Fibroblast of the aortic adventitia (primary cell): ENCODE measurements at regions not wholly inside any gene's neighbourhood (a gene's known extent, or its start where the extent isn't known, plus 50 kb on each side); places are given as distances from the start of the nearest gene placed in this dataset.
A peak's percentile ranks its signal among the peaks of the same experiment; 100 is the strongest.
"Not testable (repeated sequence)": the region's sequence is repeated elsewhere in the genome, so short reads cannot be mapped to it uniquely, and the experiment has no call there.

ENCODE experiments used
- DNase-seq: peaks from one replicate; pipeline ENCODE4 v3.0.0-alpha.2; 2010; ENCODE audit warnings: low read depth
- H3K4me3 ChIP-seq: 2 replicates; pipeline ENCODE4 v1.5.1; 2011; ENCODE audit warnings: low read depth, mild to moderate bottlenecking, control low read depth, low read length, moderate library complexity
- TF ChIP-seq, protein P1 (sequence below): IDR thresholded peaks from 2 replicates; pipeline ENCODE4 v1.5.1; 2011; ENCODE audit warnings: mild to moderate bottlenecking, low read length, control low read depth, inconsistent platforms; ENCODE audit not compliant: insufficient read depth

DNA sequence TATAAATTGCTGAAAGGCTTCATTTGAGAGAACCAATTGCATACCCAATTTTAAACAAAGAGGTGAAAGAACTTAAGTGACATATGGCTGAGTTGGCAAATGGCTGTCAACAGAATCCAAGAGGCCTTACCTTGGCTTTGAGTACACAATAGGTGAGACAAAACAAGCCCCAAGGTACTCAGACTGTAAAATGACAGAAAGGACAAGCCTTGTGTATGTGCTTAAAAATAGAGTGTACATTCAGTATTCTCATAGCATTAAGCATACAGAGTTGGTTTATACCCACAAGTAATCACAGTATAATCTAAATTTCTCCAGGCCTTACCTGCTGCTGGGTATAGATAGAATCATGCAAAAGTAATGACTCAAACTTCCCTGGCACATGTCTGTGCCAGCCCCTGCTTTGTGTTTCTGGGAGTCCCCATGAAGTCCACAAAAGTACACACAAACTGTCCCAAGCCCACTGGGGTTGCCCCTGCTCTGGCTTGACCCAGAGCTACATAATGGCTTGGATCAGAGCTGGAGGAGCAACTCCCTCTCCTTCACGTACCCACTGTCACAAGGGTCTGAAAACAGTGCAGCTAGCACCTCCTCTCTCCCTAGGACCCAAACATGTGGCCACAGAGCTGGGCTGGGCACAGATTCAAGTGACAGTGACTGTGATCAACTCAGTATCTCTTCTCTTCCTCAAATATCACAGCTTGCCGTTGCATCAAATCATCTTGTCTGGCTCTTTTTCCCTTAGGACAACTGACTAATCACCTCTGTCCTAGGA lies 250.8 kb downstream of the ENC1 start:
- TF ChIP-seq, protein P1, sequence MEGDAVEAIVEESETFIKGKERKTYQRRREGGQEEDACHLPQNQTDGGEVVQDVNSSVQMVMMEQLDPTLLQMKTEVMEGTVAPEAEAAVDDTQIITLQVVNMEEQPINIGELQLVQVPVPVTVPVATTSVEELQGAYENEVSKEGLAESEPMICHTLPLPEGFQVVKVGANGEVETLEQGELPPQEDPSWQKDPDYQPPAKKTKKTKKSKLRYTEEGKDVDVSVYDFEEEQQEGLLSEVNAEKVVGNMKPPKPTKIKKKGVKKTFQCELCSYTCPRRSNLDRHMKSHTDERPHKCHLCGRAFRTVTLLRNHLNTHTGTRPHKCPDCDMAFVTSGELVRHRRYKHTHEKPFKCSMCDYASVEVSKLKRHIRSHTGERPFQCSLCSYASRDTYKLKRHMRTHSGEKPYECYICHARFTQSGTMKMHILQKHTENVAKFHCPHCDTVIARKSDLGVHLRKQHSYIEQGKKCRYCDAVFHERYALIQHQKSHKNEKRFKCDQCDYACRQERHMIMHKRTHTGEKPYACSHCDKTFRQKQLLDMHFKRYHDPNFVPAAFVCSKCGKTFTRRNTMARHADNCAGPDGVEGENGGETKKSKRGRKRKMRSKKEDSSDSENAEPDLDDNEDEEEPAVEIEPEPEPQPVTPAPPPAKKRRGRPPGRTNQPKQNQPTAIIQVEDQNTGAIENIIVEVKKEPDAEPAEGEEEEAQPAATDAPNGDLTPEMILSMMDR, result no peak
- DNase-seq, result no peak
- H3K4me3 ChIP-seq, result no peak overlapping the region

DNA sequence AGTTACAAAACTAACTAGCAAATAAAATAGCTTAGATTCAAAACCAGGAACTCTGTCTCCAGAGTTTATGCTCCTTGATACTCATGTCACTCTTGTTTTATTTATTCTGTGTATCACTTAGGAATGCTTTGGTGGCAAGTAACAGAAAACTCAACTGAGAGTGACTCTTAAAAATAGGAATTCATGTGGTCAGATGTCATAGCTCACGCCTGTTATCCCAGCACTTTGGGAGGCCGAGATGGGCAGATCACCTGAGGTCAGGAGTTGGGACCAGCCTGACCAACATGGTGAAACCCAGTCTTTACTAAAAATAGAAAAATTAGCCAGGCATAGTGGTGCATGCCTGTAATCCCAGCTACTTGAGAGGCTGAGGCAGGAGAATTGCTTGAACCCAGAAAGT lies 252.1 kb downstream of the ENC1 start:
- H3K4me3 ChIP-seq, DNase-seq: not testable (repeated sequence)

DNA sequence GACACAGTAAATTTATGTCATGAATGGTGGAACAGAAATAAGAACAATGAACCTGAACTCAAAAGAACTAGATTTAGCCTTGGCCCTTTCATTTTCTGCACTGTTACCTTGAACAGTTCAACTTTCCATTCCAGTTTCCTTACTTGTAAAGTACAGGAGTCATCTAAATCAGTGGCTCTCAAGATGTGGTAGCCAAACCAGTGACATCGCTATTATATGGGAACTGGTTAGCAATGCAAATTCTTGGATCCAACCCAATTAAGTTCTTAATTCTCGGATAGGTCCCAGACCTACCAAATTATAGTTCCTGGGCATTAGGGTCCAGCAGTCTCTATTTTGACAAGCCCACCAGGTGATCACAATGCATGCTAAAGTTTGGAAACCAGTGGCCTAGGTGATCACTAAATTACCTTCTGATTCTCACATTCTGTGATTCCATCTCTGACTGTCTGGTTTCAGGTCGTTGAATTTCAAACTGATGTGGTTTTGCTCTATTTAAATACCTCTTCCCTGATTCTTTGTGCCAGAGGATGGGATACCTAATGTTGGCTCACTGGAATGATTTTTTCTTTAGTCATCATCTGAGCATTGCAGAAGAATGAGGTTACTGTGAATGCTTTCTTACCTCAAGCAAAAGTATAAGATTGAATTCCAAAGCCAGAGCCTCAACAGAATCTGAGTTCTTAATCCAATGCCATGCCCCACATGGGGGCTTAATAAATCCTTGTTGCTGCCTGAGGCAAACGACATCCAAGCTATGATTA lies 253.8 kb downstream of the ENC1 start:
- no peak overlapping the region for H3K4me3 ChIP-seq
- TF ChIP-seq, protein P1, result no peak
- peak; percentile 37 for DNase-seq

DNA sequence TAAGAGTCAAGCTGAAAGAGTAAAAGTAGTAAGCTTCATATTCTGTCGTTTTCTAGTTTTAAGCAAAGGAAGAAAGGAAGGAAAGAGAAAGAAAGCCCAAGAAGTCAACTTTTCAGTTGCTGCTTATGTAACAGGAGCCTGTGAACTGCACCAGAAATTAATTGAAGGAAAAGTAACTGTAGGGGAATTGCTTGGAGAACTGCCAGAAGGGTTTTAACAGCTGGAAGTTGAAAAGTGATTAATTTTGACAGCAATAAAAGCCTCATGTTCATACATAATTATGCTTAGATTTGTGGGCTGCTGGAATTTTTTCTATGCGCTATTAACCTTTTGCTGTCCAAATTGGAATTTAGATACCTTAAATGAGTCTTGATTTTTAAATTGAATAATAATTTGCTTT lies 255.7 kb downstream of the ENC1 start:
- DNase-seq, result no peak

DNA sequence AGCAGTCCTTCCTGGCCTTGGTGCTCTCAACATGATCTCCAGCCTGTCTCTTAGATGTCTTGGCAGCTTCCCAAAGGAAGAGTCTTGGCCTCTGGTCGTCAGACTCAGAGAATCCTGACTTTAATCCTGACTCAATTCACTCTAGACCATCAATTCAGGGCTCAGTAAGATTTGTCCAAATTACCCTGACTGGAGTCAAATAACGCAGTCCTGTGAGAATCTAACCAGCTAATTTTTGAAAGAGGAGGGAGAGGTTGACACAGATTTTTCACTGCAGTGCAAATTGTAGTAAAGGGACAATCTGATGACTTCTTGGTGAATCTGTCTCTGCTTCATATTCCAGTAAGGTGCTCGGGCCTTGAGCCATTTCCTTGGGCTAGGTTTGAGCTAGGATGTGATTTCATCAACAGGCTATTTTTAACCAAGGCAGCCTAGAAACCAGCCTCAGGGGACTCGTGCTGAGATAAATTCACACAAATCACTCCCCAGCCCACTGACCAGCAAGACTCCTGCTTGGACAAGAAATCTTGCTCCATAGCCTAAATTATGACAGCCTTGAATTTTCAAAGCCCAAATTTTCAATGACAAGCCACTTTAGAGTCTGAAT lies 257.4 kb downstream of the ENC1 start:
- TF ChIP-seq, protein P1, result no peak
- H3K4me3 ChIP-seq, result no peak overlapping the region
- DNase-seq, result peak; percentile 95

More for the DNA sequence above, 255.7 kb downstream of the ENC1 start:
- H3K4me3 ChIP-seq, result no peak overlapping the region
- TF ChIP-seq, protein P1, result no peak

DNA sequence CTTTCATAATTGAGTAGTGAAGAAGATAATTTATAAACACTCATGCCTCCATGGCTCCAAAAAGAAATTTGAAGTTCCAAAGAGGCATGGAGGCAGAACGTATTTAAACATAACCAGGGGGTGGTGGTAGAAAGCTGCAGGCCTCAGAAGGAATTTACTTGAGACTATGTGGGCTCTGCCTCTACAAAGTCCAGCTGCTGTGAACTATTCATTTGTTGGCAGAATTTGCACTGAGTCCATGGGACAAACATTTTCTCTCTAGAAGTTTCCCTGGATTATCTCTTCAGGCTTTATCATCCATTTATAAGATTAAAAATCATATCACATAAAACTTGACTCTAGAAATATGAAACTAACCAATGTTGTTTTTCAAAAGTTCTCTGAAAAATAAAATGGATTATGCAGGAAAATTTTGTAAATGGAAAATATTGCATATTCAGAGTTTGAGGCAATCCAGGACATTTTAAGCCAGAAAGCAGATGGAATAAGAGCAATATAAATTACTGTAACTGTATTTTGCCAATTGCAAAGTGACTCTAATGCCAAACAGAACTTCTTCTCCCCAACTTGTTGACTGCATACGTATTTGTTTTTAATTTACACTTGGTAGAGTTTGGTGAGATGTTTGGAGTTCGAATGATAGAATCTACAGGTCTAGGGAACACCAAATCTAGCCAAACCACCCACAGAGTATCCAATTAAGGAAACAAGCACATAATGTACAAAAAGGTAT lies 258.2 kb downstream of the ENC1 start:
- DNase-seq, result peak; percentile 62
- TF ChIP-seq, protein P1, result no peak

More for the DNA sequence above, 258.2 kb downstream of the ENC1 start:
- no peak overlapping the region for H3K4me3 ChIP-seq
